HG03159 (cell line): ENCODE measurements at regions not wholly inside any gene's neighbourhood (a gene's known extent, or its start where the extent isn't known, plus 50 kb on each side); places are given as distances from the start of the nearest gene placed in this dataset.

Experiments
- ATAC-seq: cut with Tn5 transposase; IDR thresholded peaks from one replicate; pipeline ENCODE4 v1.9.1; 2021; ENCODE audit warnings: mild to moderate bottlenecking, moderate library complexity; ENCODE audit not compliant: unreplicated experiment

DNA sequence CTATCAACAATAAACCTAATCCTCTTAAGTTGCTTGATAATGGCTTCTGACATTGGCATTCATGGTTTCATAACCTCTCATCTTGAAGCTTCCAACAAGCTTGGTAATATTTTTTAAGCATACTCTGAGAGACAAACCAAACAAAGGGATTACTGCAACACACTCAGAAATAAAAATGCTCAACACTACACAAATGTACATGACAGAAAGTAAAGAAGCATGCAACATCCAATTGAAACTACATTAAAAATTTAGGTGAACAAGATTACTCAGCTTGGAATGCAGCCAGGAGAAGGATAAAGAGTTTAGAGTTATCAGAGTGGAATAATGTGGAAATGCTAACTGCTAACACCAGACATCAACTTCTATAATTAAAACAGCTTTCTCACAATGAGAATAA lies 1136.6 kb upstream of the PABPC4L start:
- ATAC-seq: no peak

DNA sequence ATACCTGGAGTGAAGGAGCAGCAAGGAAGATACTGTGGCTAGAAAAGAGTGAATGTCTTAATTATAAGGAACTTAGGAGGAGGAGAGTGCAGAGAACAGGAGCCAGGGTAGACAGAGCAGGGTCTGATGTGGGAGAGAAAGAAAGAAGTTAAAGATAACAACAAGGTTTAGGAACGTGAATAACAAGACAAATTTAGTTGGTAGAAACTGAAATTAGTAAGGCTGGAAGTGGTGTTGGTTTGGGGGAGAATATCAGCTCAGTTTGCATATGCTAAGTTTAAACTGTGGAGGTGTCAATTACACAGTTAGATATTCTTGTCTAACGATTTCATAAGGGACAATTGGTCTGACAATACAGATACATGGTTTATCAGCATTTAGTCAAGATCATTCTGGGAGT lies 1123.7 kb upstream of the PABPC4L start:
- ATAC-seq: no peak

DNA sequence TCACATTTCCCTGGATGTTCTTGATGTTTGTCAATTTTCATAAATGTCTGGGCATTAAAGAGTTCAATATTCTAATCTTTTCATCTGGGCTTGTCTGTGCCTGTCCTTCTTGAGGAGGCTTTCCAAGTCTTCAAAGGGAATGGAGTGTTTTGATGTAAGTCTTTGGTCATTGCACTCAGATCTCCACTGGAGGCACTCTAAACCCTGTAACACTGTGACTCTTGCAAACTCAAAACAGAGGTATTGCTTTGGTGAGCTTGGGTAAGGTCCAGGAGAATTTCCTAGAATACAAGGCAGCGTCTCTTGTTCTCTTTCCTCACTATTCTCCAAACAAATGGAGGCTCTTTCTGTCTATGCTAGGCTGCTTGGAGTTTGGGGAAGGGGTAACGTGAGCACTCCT lies 1118.1 kb upstream of the PABPC4L start:
- ATAC-seq: no peak

DNA sequence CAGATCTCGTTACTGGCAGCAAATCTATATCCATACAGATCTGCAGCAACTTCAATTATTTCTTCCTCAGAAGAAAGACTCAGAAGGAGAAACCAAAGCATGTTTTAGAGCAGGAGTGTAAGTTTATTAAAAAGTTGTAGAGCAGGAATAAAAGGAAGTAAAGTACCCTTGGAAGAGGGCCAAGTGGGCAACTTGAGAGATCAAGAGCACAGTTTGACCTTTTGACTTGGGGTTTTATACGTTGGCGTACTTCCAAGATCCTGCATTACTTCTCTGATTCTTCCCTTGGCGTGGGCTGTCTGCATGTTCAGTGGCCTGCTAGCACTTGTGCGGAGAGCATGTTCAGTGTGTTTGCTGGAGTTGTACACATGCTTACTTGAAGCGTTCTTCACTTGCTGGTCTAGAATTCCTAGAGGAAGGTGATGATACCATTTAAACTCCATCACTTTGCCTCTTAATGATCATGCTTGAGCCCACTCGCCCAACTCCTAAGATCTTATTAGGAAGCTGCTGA lies 1114.7 kb upstream of the PABPC4L start:
- no peak for ATAC-seq

DNA sequence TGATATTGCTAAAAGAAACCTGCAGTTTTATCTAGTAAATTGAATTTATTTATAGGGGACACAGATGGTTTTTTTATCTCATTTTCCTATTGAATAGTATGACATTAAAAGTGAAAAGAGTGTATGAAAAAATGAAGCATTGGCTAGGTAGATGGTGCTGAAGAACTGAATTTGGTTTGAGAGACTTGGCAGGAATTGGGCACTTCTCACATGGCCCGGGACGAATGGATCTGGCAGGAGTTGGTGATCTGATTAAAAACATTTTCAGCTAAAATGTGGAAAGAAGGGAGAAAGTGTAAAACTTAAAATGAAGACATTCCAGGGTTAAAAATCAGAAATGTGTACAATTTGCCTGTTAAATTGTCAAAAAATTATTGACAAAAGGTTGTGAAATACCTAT lies 1088.5 kb upstream of the PABPC4L start:
- no peak for ATAC-seq

DNA sequence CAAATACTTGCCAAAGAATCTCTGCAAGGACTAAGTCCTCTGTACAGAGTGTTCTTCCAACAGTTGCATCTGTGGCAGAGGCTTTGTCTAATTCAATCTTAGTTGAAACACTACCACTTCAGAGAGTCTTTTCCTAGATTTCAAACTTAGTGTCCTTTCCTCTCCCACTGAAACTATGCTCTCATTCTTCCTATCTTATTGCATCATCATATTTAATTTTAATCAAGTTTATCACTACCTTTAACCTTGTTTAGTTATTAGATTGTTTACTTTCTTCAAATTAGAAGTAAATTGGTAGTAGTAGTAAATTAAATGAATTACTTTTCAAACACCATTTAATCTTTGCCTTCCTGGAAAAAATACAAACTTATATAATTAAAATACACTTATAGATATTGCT lies 1082.3 kb upstream of the PABPC4L start:
- ATAC-seq: no peak

DNA sequence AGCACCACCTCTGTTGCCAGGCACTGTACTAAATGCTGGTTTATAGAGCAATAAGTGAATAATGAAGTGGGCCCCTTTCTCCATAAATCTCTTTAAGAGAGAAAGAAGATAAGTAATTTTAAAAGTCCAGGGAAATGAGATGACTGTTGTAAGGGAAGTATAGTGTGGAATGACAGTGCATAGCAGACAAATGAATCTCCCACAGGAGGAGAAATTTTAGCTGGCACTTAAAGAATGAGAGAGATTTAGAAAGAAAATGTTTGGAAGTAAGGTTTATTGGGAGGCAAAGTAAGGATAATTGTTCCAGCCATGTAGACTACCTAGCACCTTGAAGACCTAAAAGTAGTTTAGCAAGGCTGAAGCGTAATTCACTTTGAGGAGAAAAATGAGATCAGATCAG lies 1081.1 kb upstream of the PABPC4L start:
- ATAC-seq: no peak

DNA sequence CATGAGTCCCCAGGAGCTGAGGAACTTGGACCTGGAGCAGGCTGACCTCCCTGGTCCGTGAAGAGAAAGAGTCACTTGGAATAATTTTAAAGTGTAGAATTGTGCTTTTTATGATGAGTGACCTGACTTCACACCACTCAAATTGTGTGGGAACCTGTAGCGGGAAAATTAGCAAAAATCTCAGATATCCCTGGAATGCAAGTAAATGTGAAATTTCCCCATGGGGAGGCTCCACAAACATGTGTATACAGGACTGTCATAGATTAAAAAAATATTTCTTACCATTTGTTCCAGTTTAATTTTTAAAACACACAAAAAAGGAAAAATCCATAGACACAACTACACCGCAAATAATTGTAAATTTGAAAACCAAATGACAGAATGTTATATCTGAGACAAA lies 1079.6 kb upstream of the PABPC4L start:
- ATAC-seq: no peak

DNA sequence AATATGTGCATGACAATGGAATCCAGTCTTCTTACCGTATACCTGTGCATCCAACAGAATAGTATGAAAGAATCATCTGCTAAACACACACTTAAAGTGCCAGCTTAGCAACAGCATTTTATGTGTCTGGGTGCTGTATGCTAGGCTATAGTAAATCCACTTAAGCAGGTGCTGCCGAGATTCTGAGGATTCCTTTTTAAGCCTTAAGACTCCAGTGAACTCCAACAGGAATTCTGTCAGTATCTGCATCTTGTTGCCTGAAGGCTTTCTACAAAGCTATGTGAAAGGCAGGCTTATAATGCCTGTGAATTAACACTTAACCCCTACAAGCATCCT lies 1076.4 kb upstream of the PABPC4L start:
- no peak for ATAC-seq

DNA sequence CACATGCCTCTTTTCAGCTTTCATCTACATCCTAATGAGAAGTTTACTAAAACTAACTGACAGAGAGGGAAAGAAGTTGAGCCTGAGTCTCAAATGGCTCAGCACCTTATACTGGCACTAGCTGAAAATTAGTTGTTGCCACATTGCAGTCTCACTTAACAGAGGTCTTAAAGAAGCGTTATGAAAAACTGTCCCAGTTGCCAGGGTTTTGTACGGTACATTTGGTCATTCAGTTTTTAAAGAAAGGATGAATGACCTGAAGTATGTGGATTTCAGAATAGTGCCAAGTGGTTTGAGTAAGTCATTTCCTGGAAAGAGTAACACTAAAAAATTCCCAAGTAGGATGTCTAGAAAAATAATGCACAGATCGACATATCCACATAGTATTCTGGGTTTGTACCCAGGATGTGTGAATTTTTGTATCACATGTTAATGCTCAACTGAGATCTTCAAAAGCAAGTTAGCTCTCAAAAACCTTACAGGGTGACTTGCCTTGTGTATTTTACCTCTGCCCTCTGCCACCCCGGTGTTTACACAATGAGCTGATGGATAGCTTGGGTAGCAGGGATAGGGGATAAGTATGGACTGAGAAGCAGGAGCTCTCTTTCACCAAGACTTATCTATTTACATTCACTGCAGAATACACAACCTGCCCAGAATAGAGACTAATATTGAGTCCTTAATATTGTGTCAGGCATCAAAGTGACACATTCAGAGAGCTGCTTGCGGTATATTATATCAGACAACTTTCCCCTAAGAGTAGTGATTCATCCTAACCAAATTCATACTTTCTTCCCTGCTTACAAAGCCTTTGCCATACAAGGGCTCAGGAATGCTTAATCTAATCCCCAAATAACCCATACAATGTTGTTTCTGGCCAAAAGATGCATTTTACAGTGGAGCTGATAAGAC lies 1075.7 kb upstream of the PABPC4L start:
- no peak for ATAC-seq

DNA sequence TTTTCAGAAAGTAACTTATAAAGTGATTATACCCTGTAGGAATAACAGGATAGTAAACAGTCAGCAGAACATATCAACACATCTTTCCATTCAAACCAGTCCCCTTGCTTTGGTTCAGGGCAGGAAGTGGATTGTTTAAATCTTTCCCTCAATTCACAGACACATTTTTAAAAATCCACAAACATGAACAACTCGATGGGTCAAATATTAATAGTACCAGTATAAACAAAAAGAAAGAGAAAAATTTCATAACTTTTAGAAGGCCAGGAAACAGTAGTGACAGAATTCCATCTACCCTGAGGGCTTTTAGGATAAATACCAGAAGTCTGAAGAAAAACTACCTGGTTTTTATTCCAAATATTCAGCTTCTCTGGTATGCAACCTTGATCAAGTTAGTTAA lies 1072.8 kb upstream of the PABPC4L start:
- no peak for ATAC-seq

DNA sequence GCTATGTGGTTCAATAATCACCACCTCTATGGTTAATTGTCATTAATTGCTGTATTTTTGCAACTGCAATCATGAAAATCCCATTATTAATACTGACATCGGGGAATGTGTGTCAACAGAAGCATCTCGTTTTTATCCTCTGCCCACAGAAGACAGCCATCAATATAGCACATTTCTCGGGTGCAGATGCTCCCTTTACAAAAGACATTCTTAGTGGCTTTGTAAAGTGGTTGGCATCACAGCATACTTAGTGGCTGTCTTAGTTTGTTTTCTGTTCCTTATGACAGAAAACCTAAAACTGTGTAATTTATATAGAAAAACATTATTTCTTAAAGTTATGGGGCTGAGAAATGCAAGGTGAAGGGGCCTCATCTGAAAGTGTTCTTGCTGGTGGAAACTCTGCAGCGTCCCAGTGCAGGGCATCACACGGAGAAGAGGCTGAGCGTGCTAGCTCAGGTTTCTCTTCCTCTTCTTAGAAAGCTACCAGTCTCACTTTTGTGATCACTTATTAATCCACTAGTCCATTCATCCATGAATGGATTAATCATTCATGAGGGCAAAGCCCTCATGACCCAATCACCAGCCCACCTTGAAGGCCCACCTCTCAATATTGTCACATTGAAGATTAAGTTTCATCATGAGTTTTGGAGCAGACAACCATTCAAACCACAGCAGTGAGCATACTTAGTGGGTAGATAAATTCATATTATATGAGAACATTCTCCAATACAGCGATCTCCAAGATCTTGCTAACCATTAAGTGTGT lies 1067.7 kb upstream of the PABPC4L start:
- peak; percentile 62 for ATAC-seq

DNA sequence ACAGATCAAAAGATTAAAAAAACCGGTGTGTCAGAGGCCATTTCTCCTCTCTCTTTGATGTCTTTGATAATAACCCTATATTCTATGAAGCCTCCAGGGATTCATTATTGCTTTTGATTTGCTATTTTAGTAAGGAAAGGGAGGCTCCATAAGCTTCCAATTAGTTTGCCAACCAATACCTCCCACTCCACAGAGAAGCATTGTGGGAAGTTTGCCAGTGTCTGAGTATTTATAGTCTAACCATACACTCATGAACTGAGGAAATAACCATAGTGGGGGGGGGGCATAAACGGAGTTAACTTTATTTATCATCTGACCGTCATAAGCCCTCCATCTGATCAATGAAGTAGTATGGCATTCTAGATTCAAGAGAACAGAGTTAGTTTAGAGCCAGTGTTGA lies 1066.8 kb upstream of the PABPC4L start:
- ATAC-seq: no peak

DNA sequence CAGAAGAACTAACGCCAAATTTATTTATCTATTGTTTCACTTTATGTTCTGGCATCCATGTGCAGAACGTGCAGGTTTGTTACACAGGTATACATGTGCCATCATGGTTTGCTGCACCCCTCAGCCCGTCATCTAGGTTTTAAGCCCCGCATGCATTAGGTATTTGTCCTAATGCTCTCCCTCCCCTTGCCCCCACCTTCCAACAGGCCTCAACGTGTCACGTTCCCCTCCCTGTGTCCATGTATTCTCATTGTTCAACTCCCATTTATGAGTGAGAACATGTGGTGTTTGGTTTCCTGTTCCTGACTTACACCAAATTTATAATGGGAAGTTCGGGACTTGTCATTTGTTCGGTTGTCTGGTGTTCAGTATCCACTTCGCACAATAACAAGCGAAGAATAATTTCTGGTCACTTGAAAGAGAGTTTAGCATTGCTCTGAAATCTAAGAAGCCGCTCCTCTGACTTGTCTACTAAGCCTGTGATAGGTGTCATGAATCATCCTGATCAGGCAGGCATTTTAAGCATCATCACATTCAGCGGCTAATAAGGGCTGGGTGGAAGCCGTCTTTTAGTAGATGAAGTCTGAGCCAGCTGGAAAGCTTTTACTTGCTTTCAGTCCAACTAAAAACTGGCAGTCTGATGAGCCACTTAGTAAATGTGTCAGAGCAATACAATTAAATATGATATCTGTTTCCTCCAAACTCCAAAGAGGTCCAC lies 1065.7 kb upstream of the PABPC4L start:
- ATAC-seq: no peak

DNA sequence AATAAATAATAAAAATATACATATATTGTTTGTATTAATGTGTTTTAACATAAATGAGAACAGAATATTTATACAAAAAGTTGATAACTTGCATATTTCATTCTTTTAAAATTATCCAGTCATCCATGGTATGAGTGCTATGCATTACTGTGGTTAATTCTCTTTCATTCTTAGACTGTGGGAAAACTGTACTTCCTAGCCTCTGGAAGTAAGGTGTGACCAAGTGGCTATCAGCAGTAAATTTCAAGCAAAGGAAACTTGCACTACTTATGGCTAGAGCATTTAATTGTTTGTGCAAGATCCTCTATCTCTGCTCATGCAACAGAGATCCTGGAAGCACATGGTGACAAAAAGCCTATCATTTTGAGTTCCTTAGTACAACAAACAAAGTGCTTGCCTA lies 1054.5 kb upstream of the PABPC4L start:
- ATAC-seq: no peak

DNA sequence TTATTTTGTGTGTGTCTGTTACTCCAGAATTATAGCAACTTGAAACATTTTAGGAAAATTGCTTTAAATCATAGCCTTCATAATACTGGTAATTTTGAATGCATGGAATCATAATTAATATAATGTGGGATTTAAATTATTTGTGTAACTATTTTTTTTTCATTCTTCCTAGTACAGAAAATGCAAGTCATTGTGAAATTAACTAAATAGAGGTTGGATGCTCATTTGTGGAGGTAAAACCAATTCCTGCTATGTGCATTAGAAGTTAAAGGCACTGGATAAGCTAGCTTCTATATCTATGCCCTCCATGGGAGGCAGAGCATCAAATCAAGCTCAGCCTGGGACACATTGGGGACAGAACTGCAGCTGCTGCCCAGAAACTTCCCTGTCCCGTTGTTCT lies 1048.5 kb upstream of the PABPC4L start:
- no peak for ATAC-seq

DNA sequence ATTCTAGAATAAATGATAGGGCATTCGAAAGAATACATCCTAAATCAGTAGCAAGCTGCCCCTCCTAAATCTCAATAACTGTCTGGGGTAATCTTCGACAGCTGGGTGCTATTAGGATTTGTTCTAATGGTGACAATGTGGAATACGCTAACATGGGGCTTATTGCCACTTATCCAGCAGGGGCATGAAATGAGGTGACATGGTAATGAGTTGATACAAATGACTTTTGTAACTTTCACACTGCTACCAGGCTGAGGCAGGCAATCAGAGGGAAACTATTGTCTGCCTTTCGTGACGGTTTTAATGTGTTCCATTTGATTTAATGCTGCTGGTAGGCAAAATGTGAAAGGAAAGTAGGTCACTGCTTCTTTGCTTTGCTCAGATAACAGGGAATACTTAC lies 1047.4 kb upstream of the PABPC4L start:
- ATAC-seq: no peak

DNA sequence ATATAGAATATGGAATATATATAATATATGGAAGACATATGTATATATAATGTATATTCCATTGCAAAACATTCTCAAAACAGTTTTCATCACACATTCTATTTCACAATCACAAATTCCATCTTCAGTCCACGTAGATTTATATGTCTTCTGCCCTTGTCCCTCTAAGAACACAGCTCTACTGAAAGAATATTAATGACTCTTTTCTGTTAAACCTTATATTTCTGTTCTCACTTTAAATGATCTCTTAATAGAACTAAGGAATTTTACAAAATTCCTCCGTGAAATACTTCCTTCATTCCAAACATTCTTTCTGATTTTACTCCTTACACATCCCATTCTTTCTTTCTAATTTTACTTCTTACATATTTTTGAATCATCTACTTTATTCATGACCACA lies 1043.1 kb upstream of the PABPC4L start:
- ATAC-seq: no peak

DNA sequence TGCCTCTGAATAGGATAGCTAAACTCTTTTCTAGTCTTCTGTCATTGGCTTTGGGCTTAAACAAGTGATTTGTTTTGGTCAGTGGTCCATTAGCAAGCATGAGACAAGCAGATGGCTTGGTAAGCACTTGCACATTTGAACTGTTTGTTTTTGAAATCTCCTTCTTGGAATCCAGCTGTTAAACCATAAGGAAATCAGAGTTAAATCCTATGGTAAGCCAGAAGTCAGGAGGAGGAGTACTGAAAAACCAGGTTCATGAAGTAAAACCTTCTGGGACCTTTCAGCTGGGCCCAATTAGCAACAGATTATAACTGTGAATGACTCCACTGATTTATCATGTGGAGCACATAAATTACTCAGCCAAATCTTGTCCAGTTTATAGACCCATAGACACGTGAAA lies 1042.5 kb upstream of the PABPC4L start:
- ATAC-seq: no peak

DNA sequence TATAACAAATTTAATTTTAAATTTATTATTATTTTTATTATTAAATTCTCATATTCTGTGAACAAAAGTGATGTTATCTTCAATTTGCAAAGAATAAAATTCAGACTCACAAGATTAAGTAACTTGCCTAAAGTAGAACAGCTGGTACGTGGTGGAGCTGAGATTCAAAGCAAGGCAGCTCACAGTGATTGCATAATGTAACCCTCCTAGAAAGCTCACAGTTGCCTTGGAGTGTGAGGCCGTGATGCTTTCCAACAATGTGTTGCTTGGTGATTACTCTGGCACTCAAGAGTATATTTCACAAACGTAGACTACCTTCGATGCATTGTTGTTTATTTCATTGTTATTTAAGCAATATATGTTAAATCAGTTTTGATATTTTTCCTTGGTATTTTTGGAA lies 1039.2 kb upstream of the PABPC4L start:
- no peak for ATAC-seq

DNA sequence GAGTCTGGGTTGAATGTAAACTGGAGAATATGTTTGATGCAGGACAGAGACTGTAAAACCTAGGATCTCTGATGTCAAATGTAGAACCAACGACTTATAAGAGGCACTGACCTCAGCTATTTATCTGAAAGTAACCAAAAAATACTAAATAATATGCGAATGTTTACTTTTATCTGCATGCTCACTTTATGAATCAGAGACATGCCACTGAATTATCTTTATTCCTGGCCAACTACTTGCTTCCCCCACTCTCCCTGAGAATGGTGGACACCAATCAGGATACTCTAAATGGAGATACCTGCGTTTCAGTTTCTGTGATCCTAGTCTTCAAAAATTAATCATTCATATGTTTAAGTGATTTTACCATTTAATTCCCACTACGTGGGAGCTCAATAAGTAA lies 1038.4 kb upstream of the PABPC4L start:
- no peak for ATAC-seq

DNA sequence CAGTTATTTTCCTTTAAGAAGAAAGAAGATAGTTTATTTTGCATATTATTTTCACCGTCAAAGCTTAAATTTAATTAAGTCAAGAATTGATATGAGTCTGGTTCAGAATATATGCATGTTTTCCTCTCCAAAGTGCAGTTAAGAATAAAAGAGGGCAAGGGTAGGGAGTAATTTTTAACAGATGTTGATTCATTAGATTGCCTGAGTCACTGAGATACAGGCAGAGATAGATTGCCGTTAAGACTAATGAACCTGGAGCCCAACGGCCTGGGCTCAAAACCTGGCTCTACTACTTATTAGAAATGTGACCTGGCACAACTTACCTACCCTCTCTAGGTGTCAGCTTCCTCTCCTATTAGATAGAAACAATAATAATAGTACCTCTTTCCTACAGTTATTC lies 1037.4 kb upstream of the PABPC4L start:
- ATAC-seq: no peak
